Fibroblast of lung (primary cell): ENCODE measurements at regions not wholly inside any gene's neighbourhood (a gene's known extent, or its start where the extent isn't known, plus 50 kb on each side); places are given as distances from the start of the nearest gene placed in this dataset.

Experiments
- CTCF ChIP-seq, 2 donors: IDR thresholded peaks in 1 of 2; conservative IDR thresholded peaks in 1 of 2; 1 replicate in 1 of 2; 2 replicates in 1 of 2; pipeline ENCODE4 v1.5.1; 2011 to 2012; ENCODE audit warnings: low read length in 2 of 2, control low read depth in 1 of 2, inconsistent platforms in 1 of 2, low read depth in 1 of 2, mild to moderate bottlenecking in 1 of 2
- EZH2 ChIP-seq: IDR thresholded peaks from 2 replicates; pipeline ENCODE4 v1.5.1; 2012; ENCODE audit warnings: low read length, control low read depth, mild to moderate bottlenecking; ENCODE audit errors: missing control alignments

GRCh38 chr5:89425062-89425461 is 542.1 kb upstream of the MEF2C start:
- no peak for TF ChIP-seq CTCF (conservative IDR thresholded peaks at IDR 0.05 in 1 of 2, IDR thresholded peaks at IDR 0.05 in 1 of 2; ENCODE audit: low read depth in 1 of 2, low read length in 2 of 2)
- no peak for TF ChIP-seq EZH2
